ENCODE measurements at regions not wholly inside any gene's neighbourhood (a gene's known extent, or its start where the extent isn't known, plus 50 kb on each side); places are given as distances from the start of the nearest gene placed in this dataset.
"Not testable (repeated sequence)": the region's sequence is repeated elsewhere in the genome, so short reads cannot be mapped to it uniquely, and the experiment has no call there.

DNA sequence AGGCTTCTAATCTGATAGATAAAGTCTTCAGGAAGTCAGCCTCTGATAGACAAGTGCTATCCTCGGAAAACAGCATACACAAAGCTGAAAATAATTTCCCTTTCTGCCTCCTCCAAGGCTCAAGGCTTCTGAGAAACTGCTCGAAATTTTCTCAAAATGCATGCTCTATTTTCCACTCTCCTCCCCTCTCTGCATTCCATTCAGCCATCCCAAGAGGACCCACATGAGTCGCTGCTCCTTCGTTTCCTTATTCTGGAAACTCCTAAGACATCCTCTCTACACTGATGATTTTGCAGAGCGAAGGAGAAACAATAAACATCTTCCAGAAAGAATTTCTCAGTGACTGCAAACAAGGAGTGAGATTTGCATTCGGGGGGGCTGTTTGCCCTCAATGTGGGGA, 92.2 kb upstream of the SFSWAP start:
- DNase-seq (ENCODE audit: low read depth), result no peak

DNA sequence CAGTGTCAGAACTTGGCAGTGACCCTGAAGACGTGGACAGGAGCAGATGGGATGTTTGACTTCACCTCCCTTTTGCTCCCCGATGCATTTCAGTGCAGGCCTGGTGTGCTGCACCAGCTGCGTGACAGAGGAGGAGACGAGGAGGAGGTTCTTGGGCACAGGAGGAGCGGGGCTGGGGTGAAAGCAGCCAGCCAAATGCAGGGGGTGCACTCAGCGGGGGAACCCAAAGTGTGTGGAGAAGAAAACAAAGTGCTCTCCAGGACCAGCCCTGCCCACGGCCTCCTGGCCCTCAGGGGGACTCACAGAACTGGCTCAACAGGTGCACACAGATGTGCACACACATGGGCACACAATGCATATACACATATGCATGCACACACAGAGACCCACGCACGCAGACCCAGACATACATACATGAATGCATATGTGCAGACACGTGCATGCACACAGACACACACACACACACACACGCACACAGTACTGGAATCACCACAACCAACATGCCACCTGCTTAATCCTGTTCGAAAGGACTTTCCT, 91.7 kb upstream of the SFSWAP start:
- no peak for DNase-seq (ENCODE audit: low read depth)

DNA sequence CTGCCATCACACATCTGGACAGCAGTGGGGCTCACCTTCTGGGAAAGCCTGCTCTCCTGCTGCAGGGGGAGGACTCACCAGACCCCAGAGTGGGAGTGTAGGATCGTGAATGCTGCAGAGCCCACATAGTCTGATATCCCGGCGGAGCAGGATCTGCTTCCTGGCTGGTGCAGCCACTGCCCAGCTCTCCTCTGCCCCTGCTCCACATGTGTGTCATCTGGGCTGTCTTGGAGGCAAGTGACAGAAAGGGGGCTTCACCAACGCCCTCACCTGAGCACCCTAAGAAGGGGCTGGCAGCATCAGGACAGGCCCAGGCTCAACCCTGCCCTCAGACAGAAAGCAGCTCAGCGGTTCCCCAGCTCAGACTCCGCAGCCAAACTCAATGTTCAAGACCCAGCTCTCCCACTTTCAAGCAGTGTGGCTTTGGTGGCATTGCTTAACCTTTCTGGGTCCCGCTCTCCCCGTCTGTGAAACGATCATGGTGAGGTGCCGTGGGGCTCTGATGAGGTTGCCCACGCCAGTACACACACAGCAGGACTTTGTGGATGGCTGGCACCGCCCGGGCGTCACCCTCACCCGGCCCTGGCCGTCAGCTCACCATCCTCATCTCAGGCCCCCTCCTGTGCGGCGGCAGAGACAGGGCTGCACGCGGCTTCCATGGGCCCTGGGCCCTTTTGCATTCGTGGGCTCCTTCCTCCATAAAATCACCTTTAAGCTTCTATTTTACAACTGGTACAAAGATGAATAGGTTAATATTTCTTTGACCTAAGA, 91.0 kb upstream of the SFSWAP start:
- no peak for DNase-seq (ENCODE audit: low read depth)

DNA sequence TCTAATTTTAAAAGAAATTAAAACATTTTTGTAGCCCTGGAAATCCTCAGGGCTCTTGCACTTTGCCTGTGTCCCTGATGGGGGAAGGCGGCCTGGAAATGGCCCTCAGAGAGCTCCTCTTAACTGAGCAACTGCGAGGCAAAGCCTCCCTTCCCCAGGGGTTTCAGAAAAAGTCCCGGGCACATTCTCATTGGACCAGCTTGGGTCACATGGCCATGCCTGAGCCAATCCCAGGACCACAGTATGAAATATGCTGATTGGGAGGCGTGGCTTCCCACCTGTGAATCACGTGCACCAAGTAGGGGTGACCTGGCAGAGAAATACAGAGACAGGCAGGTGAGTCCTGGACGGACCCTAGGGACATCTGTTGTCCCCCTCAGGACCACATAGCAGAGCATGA, 90.4 kb upstream of the SFSWAP start:
- DNase-seq (ENCODE audit: low read depth), result no peak

DNA sequence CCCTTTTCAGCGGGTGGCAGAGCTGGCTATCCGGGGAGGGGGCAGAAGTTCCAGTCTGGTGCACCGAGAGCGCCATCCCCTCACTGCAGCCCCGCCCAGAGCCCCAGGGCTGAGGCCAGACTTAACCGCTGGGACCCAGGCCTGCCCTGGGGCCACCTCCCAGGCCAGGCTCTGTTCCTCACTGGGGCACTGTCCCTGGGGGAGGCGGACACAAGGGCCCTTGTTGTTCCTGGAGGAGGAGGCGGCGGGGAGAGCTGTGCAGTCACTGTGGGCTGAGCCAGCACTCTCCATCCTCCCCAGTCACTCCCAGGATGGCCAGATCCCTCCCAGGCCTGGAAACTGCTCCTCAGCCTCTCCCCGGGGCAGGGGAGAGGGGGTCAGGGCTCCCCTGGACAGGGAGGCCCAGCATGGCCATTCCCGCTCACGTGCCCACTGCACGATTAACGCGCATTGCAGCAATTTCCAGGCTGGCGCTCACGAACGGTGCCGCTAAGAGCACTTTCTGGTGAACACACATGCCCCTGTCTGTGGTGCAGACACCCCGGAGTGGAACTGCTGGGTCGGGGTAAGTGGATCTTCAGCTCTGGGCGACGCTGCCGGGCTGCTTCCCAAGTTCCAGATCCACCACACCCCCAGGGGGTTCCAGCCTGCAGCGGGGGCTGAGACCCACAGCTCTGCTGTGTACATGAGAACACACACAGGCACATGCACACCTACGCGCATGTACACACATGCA, 89.8 kb upstream of the SFSWAP start:
- no peak for DNase-seq (ENCODE audit: low read depth)

DNA sequence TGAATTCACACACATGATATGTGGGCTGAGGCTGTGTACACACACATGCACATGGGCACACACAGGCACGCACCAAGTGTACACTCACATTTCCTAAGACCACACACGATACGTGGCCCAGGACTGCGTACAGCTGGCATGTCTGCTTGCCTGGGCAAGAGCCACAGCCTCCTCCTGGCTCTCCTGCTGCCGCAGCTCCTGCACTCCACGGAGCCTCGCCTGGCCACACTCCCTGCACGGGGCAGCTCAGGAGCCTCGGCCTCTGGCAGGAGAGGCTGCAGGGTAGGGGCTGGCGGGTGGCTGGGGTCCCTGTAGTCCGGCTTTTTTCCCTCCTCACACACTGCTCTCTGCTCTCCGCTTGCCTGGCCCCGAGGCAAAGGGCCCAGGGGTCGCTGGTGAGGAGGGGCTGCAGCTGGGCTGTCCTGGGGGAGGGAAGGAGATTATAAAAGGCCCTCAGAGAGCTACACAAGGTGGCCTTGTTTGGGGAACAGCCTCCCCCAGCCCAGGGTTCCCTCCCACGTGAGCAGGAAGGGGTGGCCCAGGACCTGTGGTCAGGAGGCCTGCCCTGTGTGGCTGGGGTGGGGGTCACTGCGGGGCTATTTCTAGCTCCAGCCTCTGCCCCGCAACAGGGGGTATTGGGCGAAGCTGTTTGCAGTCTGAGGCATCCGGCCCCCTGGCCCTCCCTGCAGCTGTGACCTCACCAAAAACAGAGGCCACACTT, 89.0 kb upstream of the SFSWAP start:
- no peak for DNase-seq (ENCODE audit: low read depth)

DNA sequence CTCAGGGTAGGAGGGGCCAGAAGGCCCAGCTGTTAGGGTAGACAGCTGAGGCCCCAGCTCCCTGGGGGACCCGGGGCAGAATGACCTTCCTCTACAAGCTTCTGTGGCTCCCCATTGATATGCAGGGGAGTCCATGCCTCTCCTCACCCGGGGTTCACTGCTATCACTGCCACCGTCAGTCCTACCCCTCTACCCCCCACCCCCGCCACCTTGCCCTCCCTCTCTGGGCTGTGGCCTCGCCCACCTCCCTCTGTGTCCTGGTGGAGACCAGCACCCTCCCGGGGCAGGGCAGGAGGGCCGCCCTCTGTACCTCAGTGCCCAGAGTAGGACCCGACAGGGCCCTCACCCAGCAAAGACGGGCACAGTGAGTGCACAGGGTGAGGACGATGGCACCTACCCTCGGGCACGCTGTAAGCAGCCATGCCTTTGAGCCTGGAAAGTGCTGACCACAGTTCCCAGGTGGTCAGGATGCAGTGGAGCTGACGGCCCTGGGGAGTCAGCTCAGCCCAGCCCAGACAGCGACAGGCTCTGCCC, 88.4 kb upstream of the SFSWAP start:
- no peak for DNase-seq (ENCODE audit: low read depth)

DNA sequence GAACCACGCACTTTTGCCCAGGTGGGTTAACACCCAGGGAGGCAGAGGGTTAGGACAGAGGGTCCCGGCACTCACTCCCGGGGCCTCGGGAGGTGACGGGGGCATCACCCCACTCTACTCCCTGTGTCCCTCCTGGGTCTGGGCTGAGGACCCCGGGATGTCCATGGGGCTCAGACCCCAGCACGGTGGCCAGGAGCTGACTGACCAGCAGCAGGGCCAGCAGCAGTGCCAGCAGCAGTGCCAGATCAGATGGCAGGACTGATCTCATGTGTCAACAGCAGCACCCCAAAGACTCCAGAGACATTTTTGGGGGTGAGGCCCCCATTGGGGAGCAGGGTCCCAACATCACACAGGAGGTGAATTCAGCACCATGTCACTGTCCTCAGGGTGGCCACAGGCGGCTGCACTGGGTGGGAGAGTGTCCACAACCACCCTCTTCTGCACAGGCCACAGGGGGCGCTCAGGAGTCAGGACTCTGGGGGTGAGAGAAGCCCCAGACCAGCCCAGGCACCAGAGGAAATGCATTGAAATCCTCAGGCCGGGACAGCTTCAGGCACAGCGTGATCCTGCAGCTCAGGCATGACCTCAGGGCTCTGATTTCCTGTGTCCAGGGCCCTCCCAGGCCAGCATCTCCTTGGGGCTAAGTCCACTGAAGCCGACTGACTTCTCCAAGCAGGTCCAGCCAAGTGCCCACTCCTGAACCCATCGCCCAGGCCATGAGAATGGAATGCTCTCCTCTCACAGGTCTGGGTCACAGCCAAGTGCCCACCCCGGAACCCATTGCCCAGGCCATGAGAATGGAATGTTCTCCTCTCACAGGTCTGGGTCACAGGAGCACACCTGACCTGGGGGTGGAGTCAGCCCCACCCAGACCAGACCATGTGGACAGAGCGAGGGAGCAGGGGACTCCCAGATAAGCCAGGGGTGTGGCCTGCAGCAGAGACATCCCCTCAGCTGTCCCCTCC, 87.2 kb upstream of the SFSWAP start:
- DNase-seq (ENCODE audit: low read depth), result not testable (repeated sequence)

DNA sequence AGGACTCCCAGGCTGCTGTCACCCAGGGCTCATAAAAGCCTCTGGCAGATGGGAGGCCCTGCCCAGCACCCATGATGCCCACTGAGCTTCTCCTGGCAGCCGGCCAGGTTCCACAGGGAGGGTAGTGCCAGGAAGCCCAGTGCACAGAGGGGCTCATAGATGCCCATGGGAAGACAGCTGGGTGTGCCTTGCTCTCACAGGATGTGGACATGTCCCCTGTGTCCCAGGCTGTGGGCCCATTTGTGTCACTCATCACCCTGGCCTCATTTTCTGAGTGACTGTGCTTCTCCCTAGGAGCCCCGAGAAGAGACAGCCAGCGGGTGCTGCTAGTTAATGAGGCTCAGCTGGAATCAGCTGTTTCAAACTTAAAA, 86.5 kb upstream of the SFSWAP start:
- not testable (repeated sequence) for DNase-seq (ENCODE audit: low read depth)

DNA sequence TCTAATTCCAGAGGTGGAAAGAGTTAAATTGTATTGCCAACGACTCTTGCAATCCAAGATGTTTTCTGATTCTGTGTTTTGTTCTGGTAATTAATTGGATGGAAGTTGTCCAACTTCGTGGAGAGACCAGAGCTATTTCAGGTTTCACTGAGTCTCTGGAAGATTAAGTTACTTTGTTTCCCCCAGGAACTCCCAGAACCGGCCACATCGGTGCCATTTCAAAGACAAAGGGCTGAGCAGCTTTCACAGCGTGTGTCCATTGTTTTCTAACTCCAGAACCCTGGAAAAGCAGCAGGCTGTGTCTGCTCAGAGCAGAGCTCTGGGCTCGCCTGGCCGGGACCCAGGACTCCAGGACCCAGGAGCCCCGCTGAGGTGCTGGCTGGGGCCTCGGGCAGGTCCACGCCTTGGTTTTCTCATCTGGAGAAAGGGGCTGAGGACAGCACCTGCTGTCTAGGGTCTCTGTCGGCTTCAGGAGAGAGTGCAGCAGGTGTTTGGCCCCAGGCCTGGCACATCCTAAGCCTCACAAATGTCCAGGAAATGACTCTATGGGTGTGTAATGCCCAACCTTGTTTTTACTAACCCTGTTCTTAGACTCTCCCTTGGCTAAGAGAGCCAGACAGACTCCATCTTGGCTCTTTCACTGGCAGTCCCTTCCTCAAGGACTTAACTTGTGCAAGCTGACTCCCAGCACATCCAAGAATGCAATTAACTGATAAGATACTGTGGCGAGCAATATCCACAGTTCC, 86.0 kb upstream of the SFSWAP start:
- not testable (repeated sequence) for DNase-seq (ENCODE audit: low read depth)

DNA sequence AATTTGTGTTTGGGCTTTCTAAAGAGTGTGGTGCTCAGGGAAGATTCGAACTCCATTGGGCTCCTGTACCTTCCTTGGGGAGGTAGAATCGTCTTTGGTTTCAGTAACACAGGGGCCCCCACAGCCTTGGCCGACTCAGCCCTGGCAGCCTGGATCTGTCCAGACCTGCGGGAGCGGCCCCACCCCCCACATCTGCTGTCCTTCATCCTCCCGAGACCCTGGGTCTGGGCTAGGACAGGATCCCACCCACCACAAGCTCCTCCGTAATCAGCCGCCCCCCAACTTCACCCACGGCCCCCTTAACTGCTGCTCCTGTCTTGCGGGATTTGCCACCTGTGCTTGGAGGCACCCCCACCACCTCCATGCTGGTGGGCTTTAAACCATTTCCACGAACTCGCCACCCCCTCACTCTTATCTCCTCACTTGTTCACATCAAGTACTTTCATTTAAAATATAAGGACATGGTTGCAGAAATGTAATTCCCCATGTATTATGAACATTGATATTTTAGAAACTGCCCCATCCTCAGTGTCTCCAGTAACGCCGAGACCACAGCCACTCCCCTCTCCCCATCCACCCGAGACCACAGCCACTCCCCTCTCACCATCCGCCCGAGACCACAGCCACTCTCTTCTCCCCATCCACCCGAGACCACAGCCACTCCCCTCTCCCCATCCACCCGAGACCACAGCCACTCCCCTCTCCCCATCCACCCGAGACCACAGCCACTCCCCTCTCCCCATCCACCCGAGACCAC, 84.7 kb upstream of the SFSWAP start:
- DNase-seq (ENCODE audit: low read depth), result not testable (repeated sequence)

DNA sequence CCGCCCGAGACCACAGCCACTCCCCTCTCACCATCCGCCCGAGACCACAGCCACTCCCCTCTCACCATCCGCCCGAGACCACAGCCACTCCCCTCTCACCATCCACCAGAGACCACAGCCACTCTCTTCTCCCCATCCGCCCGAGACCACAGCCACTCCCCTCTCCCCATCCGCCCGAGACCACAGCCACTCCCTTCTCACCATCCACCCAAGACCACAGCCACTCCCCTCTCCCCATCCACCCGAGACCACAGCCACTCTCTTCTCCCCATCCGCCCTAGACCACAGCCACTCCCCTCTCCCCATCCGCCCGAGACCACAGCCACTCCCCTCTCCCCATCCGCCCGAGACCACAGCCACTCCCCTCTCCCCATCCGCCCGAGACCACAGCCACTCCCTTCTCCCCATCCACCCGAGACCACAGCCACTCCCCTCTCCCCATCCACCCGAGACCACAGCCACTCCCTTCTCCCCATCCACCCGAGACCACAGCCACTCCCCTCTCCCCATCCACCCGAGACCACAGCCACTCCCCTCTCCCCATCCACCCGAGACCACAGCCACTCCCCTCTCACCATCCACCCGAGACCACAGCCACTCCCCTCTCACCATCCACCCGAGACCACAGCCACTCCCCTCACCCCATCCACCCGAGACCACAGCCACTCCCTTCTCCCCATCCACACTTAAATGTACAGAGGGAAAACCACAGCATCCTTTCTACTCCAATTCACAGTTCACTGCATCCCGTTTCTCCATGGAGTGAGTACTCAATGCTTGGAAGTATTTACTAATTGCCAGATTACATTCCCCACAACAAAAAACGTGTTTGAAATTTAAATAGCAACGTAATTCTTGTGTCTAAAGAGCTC, 83.5 kb upstream of the SFSWAP start:
- not testable (repeated sequence) for DNase-seq (ENCODE audit: low read depth)

DNA sequence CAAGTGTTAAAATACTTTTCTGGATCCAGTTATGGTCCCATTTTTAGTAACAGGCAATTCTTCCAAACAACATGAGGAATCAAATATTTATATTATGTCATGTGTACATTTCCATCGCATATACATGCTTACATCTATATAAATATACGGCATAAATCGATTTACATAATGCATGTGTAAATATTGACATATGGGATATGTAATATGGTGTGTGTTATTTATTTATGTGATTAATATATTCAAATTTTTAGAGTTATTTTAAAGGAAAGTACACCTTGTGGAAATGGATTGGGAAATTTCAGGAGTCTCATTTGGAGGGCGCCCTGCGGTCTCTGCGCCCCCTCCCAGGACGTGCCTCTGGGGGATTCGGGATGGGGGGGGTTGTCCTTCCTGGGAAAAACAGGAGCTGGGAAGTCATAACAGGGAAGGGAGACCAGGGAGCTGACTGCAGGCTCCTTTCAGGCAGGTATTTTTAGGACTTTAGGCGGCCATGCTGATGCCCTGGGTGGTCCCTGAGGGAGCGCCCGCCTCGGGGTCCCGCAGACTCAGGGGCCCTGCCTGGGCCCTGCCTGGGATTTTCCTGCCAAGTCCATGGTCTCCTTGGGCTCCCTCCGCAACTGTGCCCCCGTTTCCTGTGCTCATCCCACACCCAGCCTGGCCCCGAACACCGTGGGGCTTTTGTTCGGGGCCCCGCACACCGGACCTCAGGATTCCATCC, 82.7 kb upstream of the SFSWAP start:
- DNase-seq (ENCODE audit: low read depth), result no peak

DNA sequence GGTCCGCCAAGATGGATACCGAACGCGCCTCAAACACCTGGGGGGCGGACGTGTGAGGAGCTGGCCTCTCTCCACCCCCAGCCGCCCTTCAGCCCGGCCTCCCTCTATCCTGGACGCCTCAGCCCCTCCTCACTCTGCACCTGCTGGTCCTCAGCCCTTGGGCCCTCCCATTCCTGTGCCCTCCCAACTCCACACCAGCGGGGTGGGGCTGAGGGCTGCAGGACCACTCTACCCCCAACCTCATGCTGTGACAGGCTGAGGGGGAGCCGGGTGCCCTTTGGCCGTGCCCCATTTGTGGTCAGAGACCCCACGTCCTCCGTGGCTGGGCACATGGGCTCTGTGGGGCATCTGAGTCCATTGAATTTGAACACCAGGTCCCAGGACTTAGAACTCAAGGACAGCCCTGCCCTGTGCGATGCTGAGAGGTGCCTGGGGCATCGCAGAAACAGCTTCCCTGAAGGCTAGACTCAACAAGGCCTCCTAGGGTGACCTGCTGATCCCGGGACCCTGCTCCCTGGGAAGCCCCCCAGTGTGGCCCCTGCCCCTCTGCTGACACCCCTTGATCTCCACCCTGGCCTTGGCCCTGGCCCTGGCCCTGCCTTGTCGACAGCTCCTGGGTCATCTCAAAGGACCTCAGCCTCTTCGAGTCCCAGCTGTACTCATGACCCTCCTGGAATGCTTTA, 82.0 kb upstream of the SFSWAP start:
- no peak for DNase-seq (ENCODE audit: low read depth)

DNA sequence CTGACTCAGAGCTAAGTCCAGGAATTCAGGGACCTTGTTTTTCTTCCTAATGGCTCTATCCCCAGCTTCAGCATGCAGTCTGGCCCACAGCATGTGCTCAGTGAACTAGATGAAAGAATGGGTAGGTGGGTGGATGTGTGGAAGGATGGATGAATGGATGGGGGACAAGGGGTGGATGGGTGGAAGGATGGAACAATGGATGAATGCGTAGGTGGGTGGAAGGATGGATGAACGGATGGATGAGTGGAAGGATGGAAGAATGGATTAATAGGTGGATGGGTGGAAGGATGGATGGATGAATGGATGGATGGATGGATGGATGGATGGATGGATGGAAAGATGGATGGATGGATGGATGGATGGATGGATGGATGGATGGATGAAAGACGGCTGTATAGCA, 79.7 kb upstream of the SFSWAP start:
- DNase-seq (ENCODE audit: low read depth), result no peak

DNA sequence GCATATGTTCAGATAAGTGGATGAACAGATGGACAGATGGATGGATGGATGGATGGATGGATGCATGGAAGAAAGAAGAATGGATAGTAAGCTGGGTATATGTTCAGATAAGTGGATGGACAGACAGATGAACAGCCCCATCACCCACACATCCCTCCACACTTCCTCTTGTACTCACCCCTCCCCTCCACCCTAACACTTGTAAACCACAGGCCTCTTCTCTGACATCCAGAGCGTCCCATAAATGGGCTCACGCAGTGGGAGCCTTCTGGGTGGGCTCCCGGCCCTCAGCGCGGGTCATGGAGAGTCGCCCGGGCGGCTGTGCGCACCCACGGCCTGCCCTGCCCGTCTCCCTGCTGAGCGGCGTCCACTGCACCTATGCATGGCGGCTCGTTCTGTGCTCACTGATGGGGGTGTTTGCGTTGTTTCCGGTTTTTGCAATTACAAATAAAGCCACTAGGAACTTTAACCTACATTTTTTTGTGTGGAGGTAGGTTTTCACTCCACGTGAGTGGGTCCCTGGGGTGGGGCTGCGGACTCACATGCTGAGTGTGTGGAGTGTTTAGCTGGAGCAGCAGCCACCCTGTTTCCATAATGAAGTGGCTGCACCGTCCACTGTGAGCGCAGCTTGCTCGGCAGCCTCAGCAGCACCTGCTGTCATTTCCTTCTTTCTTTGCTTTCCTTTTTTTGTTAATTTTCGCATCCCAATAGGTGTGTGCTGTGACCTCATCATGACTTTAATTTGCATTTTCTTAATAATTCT, 78.8 kb upstream of the SFSWAP start:
- DNase-seq (ENCODE audit: low read depth), result not testable (repeated sequence)

DNA sequence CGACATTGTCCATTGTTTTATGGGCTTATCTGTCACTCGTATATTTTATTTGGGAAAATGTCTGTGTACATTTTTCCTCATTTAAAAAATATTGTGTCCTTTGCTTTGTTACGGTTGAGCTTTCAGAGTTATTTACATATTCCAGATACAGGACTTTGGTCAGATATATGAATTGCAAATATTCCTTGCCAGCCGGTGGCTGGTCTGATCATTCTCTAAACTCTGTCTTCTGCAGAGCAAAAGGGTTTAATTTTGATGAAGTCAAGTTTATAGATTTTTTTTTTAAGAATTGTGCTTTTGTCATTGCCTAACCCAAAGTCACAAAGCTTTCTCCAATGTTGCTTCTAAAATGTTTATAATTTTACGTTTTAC, 78.3 kb upstream of the SFSWAP start:
- not testable (repeated sequence) for DNase-seq (ENCODE audit: low read depth)
